ENCODE measurements at regions not wholly inside any gene's neighbourhood (a gene's known extent, or its start where the extent isn't known, plus 50 kb on each side); places are given as distances from the start of the nearest gene placed in this dataset.
"Not testable (repeated sequence)": the region's sequence is repeated elsewhere in the genome, so short reads cannot be mapped to it uniquely, and the experiment has no call there.

GRCh38 chr18:41690332-41691127, 264.5 kb upstream of the PIK3C3 start:
- no peak for DNase-seq

- no peak for DNase-seq
Measured at GRCh38 chr18:41687138-41687537, 267.9 kb upstream of the PIK3C3 start.

GRCh38 chr18:41681138-41681880, 273.7 kb upstream of the PIK3C3 start:
- no peak for DNase-seq

GRCh38 chr18:41674506-41674905, 280.5 kb upstream of the PIK3C3 start:
- no peak for DNase-seq

- DNase-seq, result no peak
Measured at GRCh38 chr18:41666231-41666630, 288.8 kb upstream of the PIK3C3 start.

- DNase-seq, result no peak
Measured at GRCh38 chr18:41665210-41665609, 289.8 kb upstream of the PIK3C3 start.

GRCh38 chr18:41660654-41661053, 294.4 kb upstream of the PIK3C3 start:
- DNase-seq, result no peak

GRCh38 chr18:41659438-41660130, 295.4 kb upstream of the PIK3C3 start:
- no peak for DNase-seq

- no peak for DNase-seq
Measured at GRCh38 chr18:41657189-41657588, 297.8 kb upstream of the PIK3C3 start.

- DNase-seq, result no peak
Measured at GRCh38 chr18:41655074-41655473, 300.0 kb upstream of the PIK3C3 start.

- DNase-seq, result no peak
Measured at GRCh38 chr18:41647914-41648313, 307.1 kb upstream of the PIK3C3 start.

- DNase-seq, result no peak
Measured at GRCh38 chr18:41646915-41647620, 308.0 kb upstream of the PIK3C3 start.

GRCh38 chr18:41645589-41646360, 309.3 kb upstream of the PIK3C3 start:
- DNase-seq, result no peak

GRCh38 chr18:41644466-41644865, 310.6 kb upstream of the PIK3C3 start:
- DNase-seq, result no peak

GRCh38 chr18:41643427-41643826, 311.6 kb upstream of the PIK3C3 start:
- no peak for DNase-seq

- DNase-seq, result no peak
Measured at GRCh38 chr18:41642756-41643155, 312.3 kb upstream of the PIK3C3 start.

GRCh38 chr18:41639218-41639617, 315.8 kb upstream of the PIK3C3 start:
- DNase-seq, result no peak

GRCh38 chr18:41631723-41632285, 323.2 kb upstream of the PIK3C3 start:
- not testable (repeated sequence) for DNase-seq

- no peak for DNase-seq
Measured at GRCh38 chr18:41630232-41630886, 324.7 kb upstream of the PIK3C3 start.

GRCh38 chr18:41624460-41624859, 330.6 kb upstream of the PIK3C3 start:
- no peak for DNase-seq

GRCh38 chr18:41621177-41621576, 333.9 kb upstream of the PIK3C3 start:
- no peak for DNase-seq

All from NCI-H2081 treated with DMSO at 0.1 percent for 48 hours (cell line).